GM12878 (cell line): ENCODE measurements at regions not wholly inside any gene's neighbourhood (a gene's known extent, or its start where the extent isn't known, plus 50 kb on each side); places are given as distances from the start of the nearest gene placed in this dataset.

Experiments
- ATF7 ChIP-seq: fragments of 450-650 bp; IDR thresholded peaks from 2 replicates; pipeline ENCODE4 v1.6.1; 2016; ENCODE audit warnings: low read depth, mild to moderate bottlenecking
- EZH2 ChIP-seq: IDR thresholded peaks from 2 replicates; pipeline ENCODE4 v1.6.1; 2012; ENCODE audit warnings: low read depth, mild to moderate bottlenecking, control low read depth, inconsistent platforms, low read length, borderline replicate concordance; ENCODE audit not compliant: control insufficient read depth
- GABPA ChIP-seq: IDR thresholded peaks from 2 replicates; pipeline ENCODE4 v1.6.1; 2014; ENCODE audit warnings: antibody characterized with exemption, low read depth, mild to moderate bottlenecking, inconsistent platforms
- POLR2A ChIP-seq: IDR thresholded peaks from 2 replicates; pipeline ENCODE4 v1.6.1; 2011; ENCODE audit warnings: low read depth, mild to moderate bottlenecking, low read length
- POLR2AphosphoS2 ChIP-seq: IDR thresholded peaks from 2 replicates; pipeline ENCODE4 v1.6.1; 2011; ENCODE audit warnings: low read depth, mild to moderate bottlenecking, low read length, improper control_type of control experiment, moderate library complexity
- POLR2AphosphoS5 ChIP-seq: IDR thresholded peaks from 2 replicates; pipeline ENCODE4 v1.6.1; 2011; ENCODE audit warnings: mild to moderate bottlenecking, low read length, inconsistent platforms
- SP1 ChIP-seq: IDR thresholded peaks from one replicate; pipeline ENCODE4 v1.6.1; 2011; ENCODE audit warnings: low read depth, low read length
- ZNF622 ChIP-seq: fragments of 450-650 bp; IDR thresholded peaks from 2 replicates; pipeline ENCODE4 v1.6.1; 2017; ENCODE audit warnings: mild to moderate bottlenecking, inconsistent platforms
- TF ChIP-seq, protein P1 (sequence below): fragments of 450-650 bp; IDR thresholded peaks from 2 replicates; pipeline ENCODE4 v1.6.1; 2016; ENCODE audit warnings: mild to moderate bottlenecking, moderate library complexity, borderline replicate concordance
- TF ChIP-seq, protein P2 (sequence below), 3 experiments: IDR thresholded peaks in 2 of 3; conservative IDR thresholded peaks in 1 of 3; 2 replicates each; pipeline ENCODE4 v1.5.1; 2011; ENCODE audit warnings: low read depth in 3 of 3, low read length in 3 of 3, mild to moderate bottlenecking in 3 of 3, control low read depth in 2 of 3, moderate library complexity in 2 of 3, inconsistent platforms in 1 of 3, mixed read lengths in 1 of 3; ENCODE audit not compliant: control insufficient read depth in 2 of 3, insufficient read depth in 1 of 3; ENCODE audit errors: extremely low read depth in 1 of 3
- TF ChIP-seq, protein P3 (sequence below): IDR thresholded peaks from 2 replicates; pipeline ENCODE4 v1.6.1; 2012; ENCODE audit warnings: mild to moderate bottlenecking, low read depth, low read length

DNA sequence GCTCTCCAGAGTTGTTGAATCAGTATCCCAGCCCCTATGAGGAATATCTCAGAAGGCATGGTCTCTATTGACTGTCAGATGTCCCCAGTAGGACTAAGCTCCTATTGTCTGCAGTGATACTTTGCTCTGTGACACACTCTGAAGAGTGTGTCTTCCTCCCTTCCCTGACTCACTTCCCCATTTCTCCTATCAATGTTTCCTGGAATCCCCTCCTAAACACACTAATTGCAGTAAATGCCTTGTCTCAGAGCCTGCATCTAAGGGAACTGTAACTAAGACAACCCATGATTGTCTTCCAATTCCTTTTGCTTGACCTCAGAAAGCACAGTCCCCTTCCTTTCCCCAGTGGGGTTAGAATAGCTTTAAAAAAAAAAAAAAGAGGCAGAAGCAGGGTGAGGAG, 397.3 kb upstream of the PROK2 start:
- TF ChIP-seq, protein P1, sequence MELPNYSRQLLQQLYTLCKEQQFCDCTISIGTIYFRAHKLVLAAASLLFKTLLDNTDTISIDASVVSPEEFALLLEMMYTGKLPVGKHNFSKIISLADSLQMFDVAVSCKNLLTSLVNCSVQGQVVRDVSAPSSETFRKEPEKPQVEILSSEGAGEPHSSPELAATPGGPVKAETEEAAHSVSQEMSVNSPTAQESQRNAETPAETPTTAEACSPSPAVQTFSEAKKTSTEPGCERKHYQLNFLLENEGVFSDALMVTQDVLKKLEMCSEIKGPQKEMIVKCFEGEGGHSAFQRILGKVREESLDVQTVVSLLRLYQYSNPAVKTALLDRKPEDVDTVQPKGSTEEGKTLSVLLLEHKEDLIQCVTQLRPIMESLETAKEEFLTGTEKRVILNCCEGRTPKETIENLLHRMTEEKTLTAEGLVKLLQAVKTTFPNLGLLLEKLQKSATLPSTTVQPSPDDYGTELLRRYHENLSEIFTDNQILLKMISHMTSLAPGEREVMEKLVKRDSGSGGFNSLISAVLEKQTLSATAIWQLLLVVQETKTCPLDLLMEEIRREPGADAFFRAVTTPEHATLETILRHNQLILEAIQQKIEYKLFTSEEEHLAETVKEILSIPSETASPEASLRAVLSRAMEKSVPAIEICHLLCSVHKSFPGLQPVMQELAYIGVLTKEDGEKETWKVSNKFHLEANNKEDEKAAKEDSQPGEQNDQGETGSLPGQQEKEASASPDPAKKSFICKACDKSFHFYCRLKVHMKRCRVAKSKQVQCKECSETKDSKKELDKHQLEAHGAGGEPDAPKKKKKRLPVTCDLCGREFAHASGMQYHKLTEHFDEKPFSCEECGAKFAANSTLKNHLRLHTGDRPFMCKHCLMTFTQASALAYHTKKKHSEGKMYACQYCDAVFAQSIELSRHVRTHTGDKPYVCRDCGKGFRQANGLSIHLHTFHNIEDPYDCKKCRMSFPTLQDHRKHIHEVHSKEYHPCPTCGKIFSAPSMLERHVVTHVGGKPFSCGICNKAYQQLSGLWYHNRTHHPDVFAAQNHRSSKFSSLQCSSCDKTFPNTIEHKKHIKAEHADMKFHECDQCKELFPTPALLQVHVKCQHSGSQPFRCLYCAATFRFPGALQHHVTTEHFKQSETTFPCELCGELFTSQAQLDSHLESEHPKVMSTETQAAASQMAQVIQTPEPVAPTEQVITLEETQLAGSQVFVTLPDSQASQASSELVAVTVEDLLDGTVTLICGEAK: no peak
- TF ChIP-seq POLR2AphosphoS2 (no peak), ZNF622 (no peak), POLR2A (no peak), EZH2 (no peak), ATF7 (no peak), SP1 (no peak), GABPA (no peak), POLR2AphosphoS5 (no peak)
- TF ChIP-seq, protein P2, sequence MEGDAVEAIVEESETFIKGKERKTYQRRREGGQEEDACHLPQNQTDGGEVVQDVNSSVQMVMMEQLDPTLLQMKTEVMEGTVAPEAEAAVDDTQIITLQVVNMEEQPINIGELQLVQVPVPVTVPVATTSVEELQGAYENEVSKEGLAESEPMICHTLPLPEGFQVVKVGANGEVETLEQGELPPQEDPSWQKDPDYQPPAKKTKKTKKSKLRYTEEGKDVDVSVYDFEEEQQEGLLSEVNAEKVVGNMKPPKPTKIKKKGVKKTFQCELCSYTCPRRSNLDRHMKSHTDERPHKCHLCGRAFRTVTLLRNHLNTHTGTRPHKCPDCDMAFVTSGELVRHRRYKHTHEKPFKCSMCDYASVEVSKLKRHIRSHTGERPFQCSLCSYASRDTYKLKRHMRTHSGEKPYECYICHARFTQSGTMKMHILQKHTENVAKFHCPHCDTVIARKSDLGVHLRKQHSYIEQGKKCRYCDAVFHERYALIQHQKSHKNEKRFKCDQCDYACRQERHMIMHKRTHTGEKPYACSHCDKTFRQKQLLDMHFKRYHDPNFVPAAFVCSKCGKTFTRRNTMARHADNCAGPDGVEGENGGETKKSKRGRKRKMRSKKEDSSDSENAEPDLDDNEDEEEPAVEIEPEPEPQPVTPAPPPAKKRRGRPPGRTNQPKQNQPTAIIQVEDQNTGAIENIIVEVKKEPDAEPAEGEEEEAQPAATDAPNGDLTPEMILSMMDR (IDR thresholded peaks at IDR 0.05 in 2 of 3, conservative IDR thresholded peaks at IDR 0.05 in 1 of 3; ENCODE audit: control insufficient read depth in 2 of 3, extremely low read depth in 1 of 3, insufficient read depth in 1 of 3, low read depth in 3 of 3, low read length in 3 of 3): no peak
- TF ChIP-seq, protein P3, sequence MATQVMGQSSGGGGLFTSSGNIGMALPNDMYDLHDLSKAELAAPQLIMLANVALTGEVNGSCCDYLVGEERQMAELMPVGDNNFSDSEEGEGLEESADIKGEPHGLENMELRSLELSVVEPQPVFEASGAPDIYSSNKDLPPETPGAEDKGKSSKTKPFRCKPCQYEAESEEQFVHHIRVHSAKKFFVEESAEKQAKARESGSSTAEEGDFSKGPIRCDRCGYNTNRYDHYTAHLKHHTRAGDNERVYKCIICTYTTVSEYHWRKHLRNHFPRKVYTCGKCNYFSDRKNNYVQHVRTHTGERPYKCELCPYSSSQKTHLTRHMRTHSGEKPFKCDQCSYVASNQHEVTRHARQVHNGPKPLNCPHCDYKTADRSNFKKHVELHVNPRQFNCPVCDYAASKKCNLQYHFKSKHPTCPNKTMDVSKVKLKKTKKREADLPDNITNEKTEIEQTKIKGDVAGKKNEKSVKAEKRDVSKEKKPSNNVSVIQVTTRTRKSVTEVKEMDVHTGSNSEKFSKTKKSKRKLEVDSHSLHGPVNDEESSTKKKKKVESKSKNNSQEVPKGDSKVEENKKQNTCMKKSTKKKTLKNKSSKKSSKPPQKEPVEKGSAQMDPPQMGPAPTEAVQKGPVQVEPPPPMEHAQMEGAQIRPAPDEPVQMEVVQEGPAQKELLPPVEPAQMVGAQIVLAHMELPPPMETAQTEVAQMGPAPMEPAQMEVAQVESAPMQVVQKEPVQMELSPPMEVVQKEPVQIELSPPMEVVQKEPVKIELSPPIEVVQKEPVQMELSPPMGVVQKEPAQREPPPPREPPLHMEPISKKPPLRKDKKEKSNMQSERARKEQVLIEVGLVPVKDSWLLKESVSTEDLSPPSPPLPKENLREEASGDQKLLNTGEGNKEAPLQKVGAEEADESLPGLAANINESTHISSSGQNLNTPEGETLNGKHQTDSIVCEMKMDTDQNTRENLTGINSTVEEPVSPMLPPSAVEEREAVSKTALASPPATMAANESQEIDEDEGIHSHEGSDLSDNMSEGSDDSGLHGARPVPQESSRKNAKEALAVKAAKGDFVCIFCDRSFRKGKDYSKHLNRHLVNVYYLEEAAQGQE: no peak
